ENCODE measurements at regions not wholly inside any gene's neighbourhood (a gene's known extent, or its start where the extent isn't known, plus 50 kb on each side); places are given as distances from the start of the nearest gene placed in this dataset.

DNA sequence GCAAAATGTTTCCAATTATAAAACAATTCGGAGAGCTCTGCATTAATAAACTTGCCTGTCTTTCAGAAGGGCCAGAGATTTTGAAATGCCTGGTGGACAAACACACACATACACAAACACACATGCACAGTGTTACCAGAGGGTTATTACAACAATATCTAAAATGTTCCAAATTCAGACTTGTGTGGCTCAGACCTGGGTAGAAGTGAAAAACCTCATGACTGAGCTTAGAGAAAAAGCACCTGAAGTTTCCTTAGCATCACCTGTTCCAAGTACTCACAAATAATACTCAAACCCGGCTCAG, 247.9 kb downstream of the FOXD2 start:
- Histone ChIP-seq H3K4me3 (IDR thresholded peaks at IDR 0.05; ENCODE audit: insufficient read depth, low read depth, low read length) (no peak overlapping the region), H3K9ac (no peak overlapping the region)
- TF ChIP-seq, protein P1, sequence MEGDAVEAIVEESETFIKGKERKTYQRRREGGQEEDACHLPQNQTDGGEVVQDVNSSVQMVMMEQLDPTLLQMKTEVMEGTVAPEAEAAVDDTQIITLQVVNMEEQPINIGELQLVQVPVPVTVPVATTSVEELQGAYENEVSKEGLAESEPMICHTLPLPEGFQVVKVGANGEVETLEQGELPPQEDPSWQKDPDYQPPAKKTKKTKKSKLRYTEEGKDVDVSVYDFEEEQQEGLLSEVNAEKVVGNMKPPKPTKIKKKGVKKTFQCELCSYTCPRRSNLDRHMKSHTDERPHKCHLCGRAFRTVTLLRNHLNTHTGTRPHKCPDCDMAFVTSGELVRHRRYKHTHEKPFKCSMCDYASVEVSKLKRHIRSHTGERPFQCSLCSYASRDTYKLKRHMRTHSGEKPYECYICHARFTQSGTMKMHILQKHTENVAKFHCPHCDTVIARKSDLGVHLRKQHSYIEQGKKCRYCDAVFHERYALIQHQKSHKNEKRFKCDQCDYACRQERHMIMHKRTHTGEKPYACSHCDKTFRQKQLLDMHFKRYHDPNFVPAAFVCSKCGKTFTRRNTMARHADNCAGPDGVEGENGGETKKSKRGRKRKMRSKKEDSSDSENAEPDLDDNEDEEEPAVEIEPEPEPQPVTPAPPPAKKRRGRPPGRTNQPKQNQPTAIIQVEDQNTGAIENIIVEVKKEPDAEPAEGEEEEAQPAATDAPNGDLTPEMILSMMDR (conservative IDR thresholded peaks at IDR 0.05; ENCODE audit: low read depth, low read length) = no peak

GRCh38 chr1:47686731-47687630, 249.1 kb downstream of the FOXD2 start:
- Histone ChIP-seq H3K4me3 (IDR thresholded peaks at IDR 0.05; ENCODE audit: insufficient read depth, low read depth, low read length) (no peak overlapping the region), H4K20me1 (ENCODE audit: insufficient read depth) (no peaks in the 10 kb centered on the region), H3K79me2 (ENCODE audit: insufficient read depth, low read depth) (no peaks in the 10 kb centered on the region), H3K4me2 (no peak overlapping the region), H3K36me3 (ENCODE audit: insufficient read depth) (no peaks in the 10 kb centered on the region), H3K9ac (no peak overlapping the region), H2AFZ (ENCODE audit: low read depth) (no peak overlapping the region), H3K27ac (no peak overlapping the region), H3K27me3 (ENCODE audit: insufficient read depth, low read depth) (no peaks in the 10 kb centered on the region), H3K4me1 (ENCODE audit: low read depth, poor library complexity, severe bottlenecking) (no peaks in the 10 kb centered on the region)
- TF ChIP-seq, protein P1 (conservative IDR thresholded peaks at IDR 0.05; ENCODE audit: low read depth, low read length) = no peak

More for the DNA sequence above, 247.9 kb downstream of the FOXD2 start:
- Histone ChIP-seq H3K27me3 (ENCODE audit: insufficient read depth, low read depth) (no peaks in the 10 kb centered on the region), H3K4me1 (ENCODE audit: low read depth, poor library complexity, severe bottlenecking) (no peaks in the 10 kb centered on the region), H3K36me3 (ENCODE audit: insufficient read depth) (no peaks in the 10 kb centered on the region), H3K4me2 (no peak overlapping the region), H2AFZ (ENCODE audit: low read depth) (no peak overlapping the region), H3K79me2 (ENCODE audit: insufficient read depth, low read depth) (no peaks in the 10 kb centered on the region), H4K20me1 (ENCODE audit: insufficient read depth) (no peaks in the 10 kb centered on the region), H3K27ac (no peak overlapping the region)

DNA sequence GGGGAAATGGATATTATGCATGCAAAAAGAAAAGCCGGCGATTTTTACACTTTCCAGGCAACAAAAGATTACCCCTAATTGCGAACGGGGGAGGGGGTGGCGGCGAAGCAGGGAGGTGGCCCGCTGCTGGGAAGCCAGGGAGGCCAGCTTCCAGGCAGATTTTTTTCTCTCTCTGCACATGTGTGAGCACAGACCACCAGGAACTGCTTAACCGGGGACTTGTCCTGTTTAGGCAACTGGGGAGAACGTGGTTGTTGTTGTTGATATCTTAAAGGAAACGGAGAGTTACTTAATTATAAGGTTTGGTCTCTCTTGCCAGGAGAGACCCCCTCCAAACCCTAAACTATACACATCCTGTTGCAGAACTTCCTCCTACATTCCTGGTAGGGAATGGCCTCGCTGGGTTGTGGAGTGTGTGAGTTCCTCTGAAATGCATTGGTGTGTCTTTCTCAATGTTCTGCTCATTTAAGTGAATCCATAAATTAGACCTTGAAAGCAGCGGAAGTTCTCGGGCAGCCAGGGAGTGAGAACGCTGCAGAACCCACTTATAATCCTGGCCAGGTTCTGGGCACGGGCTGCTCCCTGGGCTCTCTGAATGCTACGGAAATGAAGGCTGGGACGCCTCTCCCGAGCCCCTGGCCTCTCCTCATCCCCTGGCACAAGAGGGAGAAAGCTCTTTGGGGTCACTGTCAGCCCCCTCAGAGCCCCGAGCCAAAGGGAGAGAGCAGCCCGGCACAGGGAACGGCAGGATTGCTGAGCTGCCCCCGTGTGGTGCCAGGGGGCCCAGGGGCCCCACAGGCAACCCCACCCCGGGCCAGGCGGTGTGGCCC, 250.0 kb downstream of the FOXD2 start:
- H3K4me1 ChIP-seq (ENCODE audit: low read depth, poor library complexity, severe bottlenecking) = no peaks in the 10 kb centered on the region
- H3K9ac ChIP-seq = no peak overlapping the region
- no peak overlapping the region for H3K27ac ChIP-seq

DNA sequence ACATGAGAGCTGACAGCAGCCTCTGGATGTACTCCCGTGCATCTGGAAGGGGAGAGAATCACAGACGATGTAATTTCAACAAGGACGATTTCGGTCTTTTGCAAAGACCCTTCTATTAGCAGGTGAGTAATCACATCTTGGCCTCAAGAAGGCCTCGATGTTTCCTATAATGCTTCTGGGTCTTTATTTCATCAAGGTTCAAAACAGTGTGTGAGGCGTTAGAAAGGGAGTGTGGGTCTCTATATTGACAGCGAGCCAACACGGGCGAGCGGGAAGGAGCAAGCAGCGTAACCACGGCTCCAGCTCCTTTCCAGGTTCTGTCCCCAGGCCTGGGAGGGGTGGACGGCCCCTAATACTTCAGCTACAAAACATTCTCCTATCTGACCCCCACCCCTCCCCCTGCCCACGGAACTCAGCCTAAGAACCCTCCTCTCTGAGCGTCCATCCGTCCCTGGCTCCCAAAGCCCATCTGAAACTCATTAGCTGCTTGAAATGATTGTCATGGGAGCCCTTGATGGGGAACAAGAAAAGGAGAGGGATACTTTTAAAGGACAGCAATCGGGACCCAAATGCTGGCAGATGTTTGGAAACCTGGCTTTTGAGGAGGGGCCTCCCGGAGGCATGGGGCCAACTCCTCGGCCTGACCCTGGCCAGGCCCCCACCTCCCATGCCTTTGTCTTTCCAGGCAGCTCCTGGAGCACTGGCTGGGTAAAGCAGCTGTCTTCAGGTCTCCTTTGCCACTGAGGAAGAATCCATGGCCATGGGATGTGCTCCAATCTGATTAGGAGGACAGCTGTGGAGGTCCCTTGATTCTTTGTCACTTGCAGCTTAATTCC, 250.8 kb downstream of the FOXD2 start:
- Histone ChIP-seq H3K36me3 (ENCODE audit: insufficient read depth) (no peaks in the 10 kb centered on the region), H3K27me3 (ENCODE audit: insufficient read depth, low read depth) (no peaks in the 10 kb centered on the region)

More for the DNA sequence above, 250.0 kb downstream of the FOXD2 start:
- Histone ChIP-seq H4K20me1 (ENCODE audit: insufficient read depth) (no peaks in the 10 kb centered on the region), H3K4me2 (no peak overlapping the region), H3K36me3 (ENCODE audit: insufficient read depth) (no peaks in the 10 kb centered on the region), H3K79me2 (ENCODE audit: insufficient read depth, low read depth) (no peaks in the 10 kb centered on the region), H3K4me3 (IDR thresholded peaks at IDR 0.05; ENCODE audit: insufficient read depth, low read depth, low read length) (no peak overlapping the region), H2AFZ (ENCODE audit: low read depth) (no peak overlapping the region), H3K27me3 (ENCODE audit: insufficient read depth, low read depth) (no peaks in the 10 kb centered on the region)
- TF ChIP-seq, protein P1 (conservative IDR thresholded peaks at IDR 0.05; ENCODE audit: low read depth, low read length) = no peak

More for the DNA sequence above, 250.8 kb downstream of the FOXD2 start:
- H3K4me1 ChIP-seq (ENCODE audit: low read depth, poor library complexity, severe bottlenecking) = no peaks in the 10 kb centered on the region
- no peak overlapping the region for H3K9ac ChIP-seq
- H3K27ac ChIP-seq = no peak overlapping the region
- no peak overlapping the region for H2AFZ ChIP-seq (ENCODE audit: low read depth)
- TF ChIP-seq, protein P1 (conservative IDR thresholded peaks at IDR 0.05; ENCODE audit: low read depth, low read length) = no peak
- H3K4me2 ChIP-seq = no peak overlapping the region
- no peaks in the 10 kb centered on the region for H3K79me2 ChIP-seq (ENCODE audit: insufficient read depth, low read depth)
- no peaks in the 10 kb centered on the region for H4K20me1 ChIP-seq (ENCODE audit: insufficient read depth)
- H3K4me3 ChIP-seq (IDR thresholded peaks at IDR 0.05; ENCODE audit: insufficient read depth, low read depth, low read length) = no peak overlapping the region
